A549 (cell line): ENCODE measurements at regions not wholly inside any gene's neighbourhood (a gene's known extent, or its start where the extent isn't known, plus 50 kb on each side); places are given as distances from the start of the nearest gene placed in this dataset.

Source experiments
- ATAC-seq, 2 experiments: fragments of 200-7000 bp in 1 of 2; fragments of >200 bp in 1 of 2; cut with Nextera tagmentation in 1 of 2; cut with Tn5 transposase in 1 of 2; 3 replicates each; pipeline versions ENCODE4 v1.8.0 to v1.9.1; 2018 to 2020; ENCODE audit warnings: mild to moderate bottlenecking in 1 of 2, moderate library complexity in 1 of 2
- CTCF ChIA-PET: fragments of 300-600 bp; sonication (Branson Sonifier 250); formaldehyde crosslinking; extraction: SDS; loops from one replicate; lab custom pipeline; 2021; ENCODE audit warnings: antibody characterized with exemption, inconsistent platforms; lab: Yijun Ruan, JAX
- POLR2A ChIA-PET: fragments of 350-600 bp; formaldehyde crosslinking; extraction: SDS; loops from one replicate; lab custom pipeline; 2021; ENCODE audit warnings: antibody characterized with exemption, inconsistent platforms; lab: Yijun Ruan, JAX
- DNase-seq, 2 experiments: peaks; one replicate each; pipeline versions ENCODE4 v3.0.0 to v3.0.0-alpha.2; 2011 to 2016; ENCODE audit warnings: low read depth in 1 of 2, low spot score in 1 of 2
- FAIRE-seq: peaks from 2 replicates; lab custom pipeline; 2011; peaks lifted over from hg19 to GRCh38; lab: Jason Lieb, UNC
- H3K27ac ChIP-seq, 2 experiments: fragments of >200 bp; sonication (Bioruptor Twin); formaldehyde crosslinking; 3 replicates each; pipeline ENCODE4 v1.5.1; 2016 to 2017
- H3K4me1 ChIP-seq: fragments of >200 bp; sonication (Bioruptor Twin); formaldehyde crosslinking; 3 replicates; pipeline ENCODE4 v1.6.1; 2016
- H3K4me2 ChIP-seq: fragments of >200 bp; sonication (Bioruptor Twin); formaldehyde crosslinking; 3 replicates; pipeline ENCODE4 v1.6.1; 2016
- H3K4me3 ChIP-seq: fragments of >200 bp; sonication (Bioruptor Twin); formaldehyde crosslinking; 3 replicates; pipeline ENCODE4 v1.5.1; 2016
- H3K9me3 ChIP-seq: fragments of >200 bp; sonication (Bioruptor Twin); formaldehyde crosslinking; 3 replicates; pipeline ENCODE4 v1.6.1; 2016
- BHLHE40 ChIP-seq: IDR thresholded peaks from 2 replicates; pipeline ENCODE4 v1.6.1; 2012; ENCODE audit warnings: low read depth, low read length, inconsistent platforms
- CBX2 ChIP-seq: fragments of 200-600 bp; sonication (generic); IDR thresholded peaks from 2 replicates; pipeline ENCODE4 v1.6.1; 2016; ENCODE audit warnings: low read depth, mild to moderate bottlenecking, borderline replicate concordance
- CBX8 ChIP-seq: fragments of 200-600 bp; sonication (generic); IDR thresholded peaks from 2 replicates; pipeline ENCODE4 v1.6.1; 2016
- CEBPB ChIP-seq, 2 experiments: fragments of >200 bp in 1 of 2; sonication (Bioruptor Twin) in 1 of 2; formaldehyde crosslinking in 1 of 2; IDR thresholded peaks; 2 replicates each; pipeline ENCODE4 v1.6.1; 2012 to 2016
- CHD4 ChIP-seq: fragments of 200-600 bp; sonication (generic); IDR thresholded peaks from 2 replicates; pipeline ENCODE4 v1.6.1; 2016; ENCODE audit warnings: antibody characterized with exemption, mild to moderate bottlenecking, borderline replicate concordance
- EHF ChIP-seq: fragments of 250-450 bp; sonication (Bioruptor Pico); IDR thresholded peaks from 2 replicates; pipeline ENCODE4 v1.5.0; 2020; ENCODE audit warnings: mild to moderate bottlenecking
- EP300 ChIP-seq, 2 experiments: fragments of >200 bp; sonication (Bioruptor Twin); formaldehyde crosslinking; IDR thresholded peaks; 2 replicates in 1 of 2; 3 replicates in 1 of 2; pipeline ENCODE4 v1.6.1; 2016 to 2017
- FOSB ChIP-seq: fragments of 250-450 bp; sonication (Bioruptor Pico); IDR thresholded peaks from 2 replicates; pipeline ENCODE4 v1.5.0; 2020; ENCODE audit warnings: mild to moderate bottlenecking, moderate library complexity
- HDAC2 ChIP-seq: fragments of 200-600 bp; sonication (generic); IDR thresholded peaks from 2 replicates; pipeline ENCODE4 v1.6.1; 2016
- HEYL ChIP-seq: fragments of 250-450 bp; sonication (Bioruptor Pico); IDR thresholded peaks from 2 replicates; pipeline ENCODE4 v1.8.0; 2021; ENCODE audit warnings: mild to moderate bottlenecking, moderate library complexity
- HOXA7 ChIP-seq: fragments of 250-450 bp; sonication (Bioruptor Pico); IDR thresholded peaks from 2 replicates; pipeline ENCODE4 v1.5.0; 2020; ENCODE audit warnings: mild to moderate bottlenecking, moderate library complexity
- JUNB ChIP-seq: fragments of >200 bp; sonication (Bioruptor Twin); formaldehyde crosslinking; IDR thresholded peaks from 2 replicates; pipeline ENCODE4 v1.6.1; 2016
- MAFK ChIP-seq: fragments of 450-650 bp; IDR thresholded peaks from 2 replicates; pipeline ENCODE4 v1.6.1; 2014; ENCODE audit not compliant: partially characterized antibody
- MAZ ChIP-seq: fragments of 150-350 bp; IDR thresholded peaks from 2 replicates; pipeline ENCODE4 v1.6.1; 2014; ENCODE audit warnings: antibody characterized with exemption, low read depth, low read length, borderline replicate concordance
- RARB ChIP-seq: fragments of 250-450 bp; sonication (Bioruptor Pico); IDR thresholded peaks from 2 replicates; pipeline ENCODE4 v1.8.0; 2021; ENCODE audit warnings: mild to moderate bottlenecking, moderate library complexity
- RCOR1 ChIP-seq: fragments of 150-350 bp; IDR thresholded peaks from 2 replicates; pipeline ENCODE4 v1.6.1; 2014; ENCODE audit warnings: antibody characterized with exemption, low read length, low read depth
- RFX5 ChIP-seq: fragments of 450-650 bp; IDR thresholded peaks from 2 replicates; pipeline ENCODE4 v1.7.1; 2014; ENCODE audit warnings: antibody characterized with exemption, mild to moderate bottlenecking, moderate library complexity
- SMC3 ChIP-seq: fragments of >200 bp; sonication (Bioruptor Twin); formaldehyde crosslinking; IDR thresholded peaks from 3 replicates; pipeline ENCODE4 v1.6.1; 2018; ENCODE audit warnings: inconsistent platforms
- ZC3H11A ChIP-seq: fragments of 450-650 bp; IDR thresholded peaks from 2 replicates; pipeline ENCODE4 v1.6.1; 2014; ENCODE audit warnings: antibody characterized with exemption, mild to moderate bottlenecking
- ZFP36 ChIP-seq: fragments of 450-650 bp; IDR thresholded peaks from 2 replicates; pipeline ENCODE4 v1.6.1; 2014; ENCODE audit warnings: borderline replicate concordance; ENCODE audit not compliant: partially characterized antibody
- ZNF302 ChIP-seq: fragments of 250-450 bp; sonication (Bioruptor Pico); IDR thresholded peaks from 2 replicates; pipeline ENCODE4 v1.9.0; 2021; ENCODE audit warnings: inconsistent platforms, mild to moderate bottlenecking, moderate library complexity
- ZSCAN20 ChIP-seq: fragments of 250-450 bp; sonication (Bioruptor Pico); IDR thresholded peaks from 2 replicates; pipeline ENCODE4 v1.8.0; 2022; ENCODE audit warnings: mild to moderate bottlenecking, moderate library complexity
- WGBS: methylation state at CpG from one replicate; pipeline ENCODE4 v1.1.6; 2017; ENCODE audit errors: missing lambda C conversion rate; 5-methylcytosine and 5-hydroxymethylcytosine counted together
- TF ChIP-seq, protein P1 (sequence below): fragments of 450-650 bp; IDR thresholded peaks from 2 replicates; pipeline ENCODE4 v1.6.1; 2014; ENCODE audit warnings: antibody characterized with exemption
- TF ChIP-seq, protein P2 (sequence below): IDR thresholded peaks from 2 replicates; pipeline ENCODE4 v1.6.1; 2012; ENCODE audit warnings: low read depth, borderline replicate concordance
- TF ChIP-seq, protein P3 (sequence below): fragments of 250-450 bp; sonication (Bioruptor Pico); IDR thresholded peaks from 2 replicates; pipeline ENCODE4 v1.5.0; 2021; ENCODE audit warnings: mild to moderate bottlenecking, moderate library complexity, borderline replicate concordance
- TF ChIP-seq, protein P4 (sequence below): fragments of 150-350 bp; IDR thresholded peaks from 2 replicates; pipeline ENCODE4 v1.6.1; 2014; ENCODE audit warnings: low read depth, mild to moderate bottlenecking, low read length

DNA sequence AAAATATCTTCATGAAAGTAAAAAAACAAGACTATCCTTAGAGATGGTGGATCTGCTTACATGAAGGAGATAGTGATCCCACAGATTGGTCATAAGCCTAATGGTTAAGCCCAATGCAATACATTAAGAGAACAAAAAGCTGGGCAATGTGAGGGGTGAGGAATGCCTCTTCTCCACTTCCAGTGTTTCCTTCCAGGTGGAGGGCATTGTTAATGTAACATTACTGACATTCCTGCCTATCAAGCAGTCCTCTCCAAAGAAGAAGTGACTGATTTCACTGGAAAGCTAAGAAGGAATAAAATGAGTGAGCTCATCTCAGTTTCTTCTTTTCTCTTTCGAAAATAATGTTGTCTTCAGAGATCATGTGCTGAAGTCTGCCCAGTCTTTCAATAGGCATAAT, 207.8 kb downstream of the RAB38 start:
- no peak for FAIRE-seq
- H3K4me1 ChIP-seq, result no peaks in the 10 kb centered on the region
- CTCF ChIA-PET, result interaction anchor here (1.8 kb wide), 1 partner anchor 49 kb away, joined by 7 read pairs; no protein-coding TSS in a partner anchor
- ATAC-seq, result no peak
- no peak for DNase-seq
- POLR2A ChIA-PET, result no interaction called here
- no peak overlapping the region for H3K27ac ChIP-seq
- H3K4me2 ChIP-seq, result no peak overlapping the region
- no peak for TF ChIP-seq CBX2
- no peak for TF ChIP-seq EHF (CRISPR knock-in tag)
- TF ChIP-seq, protein P1, sequence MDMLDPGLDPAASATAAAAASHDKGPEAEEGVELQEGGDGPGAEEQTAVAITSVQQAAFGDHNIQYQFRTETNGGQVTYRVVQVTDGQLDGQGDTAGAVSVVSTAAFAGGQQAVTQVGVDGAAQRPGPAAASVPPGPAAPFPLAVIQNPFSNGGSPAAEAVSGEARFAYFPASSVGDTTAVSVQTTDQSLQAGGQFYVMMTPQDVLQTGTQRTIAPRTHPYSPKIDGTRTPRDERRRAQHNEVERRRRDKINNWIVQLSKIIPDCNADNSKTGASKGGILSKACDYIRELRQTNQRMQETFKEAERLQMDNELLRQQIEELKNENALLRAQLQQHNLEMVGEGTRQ, result no peak
- no peak for TF ChIP-seq RCOR1
- TF ChIP-seq, protein P2, sequence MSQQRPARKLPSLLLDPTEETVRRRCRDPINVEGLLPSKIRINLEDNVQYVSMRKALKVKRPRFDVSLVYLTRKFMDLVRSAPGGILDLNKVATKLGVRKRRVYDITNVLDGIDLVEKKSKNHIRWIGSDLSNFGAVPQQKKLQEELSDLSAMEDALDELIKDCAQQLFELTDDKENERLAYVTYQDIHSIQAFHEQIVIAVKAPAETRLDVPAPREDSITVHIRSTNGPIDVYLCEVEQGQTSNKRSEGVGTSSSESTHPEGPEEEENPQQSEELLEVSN, result no peak
- TF ChIP-seq JUNB, result no peak
- no peak for TF ChIP-seq SMC3
- no peak for TF ChIP-seq FOSB (CRISPR knock-in tag)
- TF ChIP-seq CBX8, result no peak
- no peak for TF ChIP-seq CEBPB (IDR thresholded peaks at IDR 0.05)
- no peak for TF ChIP-seq RARB (CRISPR knock-in tag)
- TF ChIP-seq, protein P3, sequence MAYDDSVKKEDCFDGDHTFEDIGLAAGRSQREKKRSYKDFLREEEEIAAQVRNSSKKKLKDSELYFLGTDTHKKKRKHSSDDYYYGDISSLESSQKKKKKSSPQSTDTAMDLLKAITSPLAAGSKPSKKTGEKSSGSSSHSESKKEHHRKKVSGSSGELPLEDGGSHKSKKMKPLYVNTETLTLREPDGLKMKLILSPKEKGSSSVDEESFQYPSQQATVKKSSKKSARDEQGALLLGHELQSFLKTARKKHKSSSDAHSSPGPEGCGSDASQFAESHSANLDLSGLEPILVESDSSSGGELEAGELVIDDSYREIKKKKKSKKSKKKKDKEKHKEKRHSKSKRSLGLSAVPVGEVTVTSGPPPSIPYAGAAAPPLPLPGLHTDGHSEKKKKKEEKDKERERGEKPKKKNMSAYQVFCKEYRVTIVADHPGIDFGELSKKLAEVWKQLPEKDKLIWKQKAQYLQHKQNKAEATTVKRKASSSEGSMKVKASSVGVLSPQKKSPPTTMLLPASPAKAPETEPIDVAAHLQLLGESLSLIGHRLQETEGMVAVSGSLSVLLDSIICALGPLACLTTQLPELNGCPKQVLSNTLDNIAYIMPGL (CRISPR knock-in tag), result no peak
- no peak for TF ChIP-seq ZSCAN20 (CRISPR knock-in tag)
- no peak for TF ChIP-seq HEYL (CRISPR knock-in tag)
- TF ChIP-seq ZC3H11A, result no peak
- WGBS, result 4% methylated on average over 1 of the region's 1 CpG
- H3K4me3 ChIP-seq, result no peak overlapping the region
- H3K9me3 ChIP-seq, result no peaks in the 10 kb centered on the region

DNA sequence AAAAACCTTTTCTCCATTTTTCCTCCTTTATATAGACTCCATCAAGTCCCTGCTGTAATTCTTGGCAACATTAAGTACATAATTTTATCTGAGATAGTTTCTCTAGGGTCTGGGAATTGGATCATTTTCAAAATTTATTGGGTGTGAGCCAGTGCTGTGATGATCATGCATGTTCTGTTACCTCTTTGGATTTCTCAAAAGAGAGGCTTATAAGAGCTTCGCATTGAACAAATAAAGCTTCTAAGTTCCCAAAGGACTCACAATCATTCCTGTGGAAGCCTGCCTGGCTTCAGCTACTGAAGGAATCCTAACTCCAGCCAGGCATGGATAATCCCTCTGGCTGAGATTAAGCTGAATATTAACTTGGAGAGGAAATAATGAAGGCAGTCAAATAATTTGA, 208.5 kb downstream of the RAB38 start:
- ATAC-seq, result no peak
- no peak for DNase-seq
- no peak for FAIRE-seq
- CTCF ChIA-PET, result interaction anchor here (1.8 kb wide), 1 partner anchor 50 kb away, joined by 7 read pairs; no protein-coding TSS in a partner anchor
- no peak for TF ChIP-seq MAFK
- no peak for TF ChIP-seq FOSB (CRISPR knock-in tag)
- no peak for TF ChIP-seq CHD4
- Histone ChIP-seq H3K4me2 (no peak overlapping the region), H3K4me1 (no peaks in the 10 kb centered on the region), H3K27ac (no peak overlapping the region), H3K9me3 (no peaks in the 10 kb centered on the region), H3K4me3 (no peak overlapping the region)
- POLR2A ChIA-PET, result no interaction called here
- WGBS, result 9% methylated on average over 1 of the region's 1 CpG

DNA sequence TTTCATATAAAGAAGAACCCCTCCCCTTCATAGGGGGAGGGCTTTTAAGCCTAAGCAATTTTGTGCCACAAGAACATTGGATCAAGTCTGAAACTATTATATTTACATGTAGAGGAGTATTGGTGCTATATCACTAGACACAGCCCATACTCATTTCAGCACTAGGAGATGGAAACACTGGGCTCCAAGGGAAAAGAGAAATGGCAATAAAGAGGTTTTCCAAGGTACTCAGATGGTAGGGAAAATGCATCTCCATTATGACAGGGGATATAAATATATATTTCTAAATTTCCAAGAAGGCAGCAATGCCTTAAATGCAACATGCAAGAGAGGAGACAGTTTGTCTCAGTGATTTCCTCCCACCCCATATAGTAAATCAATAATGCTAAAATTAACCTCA, 209.0 kb downstream of the RAB38 start:
- ATAC-seq (no peak), FAIRE-seq (no peak), DNase-seq (no peak)
- Histone ChIP-seq H3K27ac (no peak overlapping the region), H3K4me2 (no peak overlapping the region), H3K4me1 (no peaks in the 10 kb centered on the region), H3K4me3 (no peak overlapping the region), H3K9me3 (no peaks in the 10 kb centered on the region)
- ChIA-PET CTCF (no interaction called here), POLR2A (no interaction called here)
- TF ChIP-seq CBX8 (no peak), EP300 (IDR thresholded peaks at IDR 0.05) (no peak), ZNF302 (CRISPR knock-in tag) (no peak), BHLHE40 (no peak), ZFP36 (no peak), RFX5 (no peak), CEBPB (IDR thresholded peaks at IDR 0.05) (no peak), MAZ (no peak), HDAC2 (no peak), HOXA7 (no peak), CBX2 (no peak), ZC3H11A (no peak)
- TF ChIP-seq, protein P4, sequence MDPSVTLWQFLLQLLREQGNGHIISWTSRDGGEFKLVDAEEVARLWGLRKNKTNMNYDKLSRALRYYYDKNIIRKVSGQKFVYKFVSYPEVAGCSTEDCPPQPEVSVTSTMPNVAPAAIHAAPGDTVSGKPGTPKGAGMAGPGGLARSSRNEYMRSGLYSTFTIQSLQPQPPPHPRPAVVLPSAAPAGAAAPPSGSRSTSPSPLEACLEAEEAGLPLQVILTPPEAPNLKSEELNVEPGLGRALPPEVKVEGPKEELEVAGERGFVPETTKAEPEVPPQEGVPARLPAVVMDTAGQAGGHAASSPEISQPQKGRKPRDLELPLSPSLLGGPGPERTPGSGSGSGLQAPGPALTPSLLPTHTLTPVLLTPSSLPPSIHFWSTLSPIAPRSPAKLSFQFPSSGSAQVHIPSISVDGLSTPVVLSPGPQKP, result no peak
